Hypothalamus (tissue), 51 donors: ENCODE measurements at regions not wholly inside any gene's neighbourhood (a gene's known extent, or its start where the extent isn't known, plus 50 kb on each side); places are given as distances from the start of the nearest gene placed in this dataset.

Source experiments
- DNase-seq, 51 donors: peaks; one replicate each; lab custom pipeline; 2025; lab: John Stamatoyannopoulos, UW

GRCh38 chr5:19352120-19352519, 635.9 kb downstream of the CDH18 start:
- no peak for DNase-seq

GRCh38 chr5:19369048-19369447, 619.0 kb downstream of the CDH18 start:
- no peak for DNase-seq

- no peak for DNase-seq
These were observed 618.4 kb downstream of the CDH18 start for GRCh38 chr5:19369561-19369960.

GRCh38 chr5:19370655-19371386, 617.2 kb downstream of the CDH18 start:
- DNase-seq, result no peak

- DNase-seq, result no peak
These were observed 599.6 kb downstream of the CDH18 start for GRCh38 chr5:19388391-19388790.

GRCh38 chr5:19401032-19401431, 587.0 kb downstream of the CDH18 start:
- DNase-seq, result no peak

- DNase-seq, result no peak
These were observed 581.2 kb downstream of the CDH18 start for GRCh38 chr5:19406576-19407365.

- no peak for DNase-seq
These were observed 579.9 kb downstream of the CDH18 start for GRCh38 chr5:19408149-19408548.

GRCh38 chr5:19411936-19412335, 576.1 kb downstream of the CDH18 start:
- DNase-seq, result no peak
